GM21737 (cell line): ENCODE measurements at regions not wholly inside any gene's neighbourhood (a gene's known extent, or its start where the extent isn't known, plus 50 kb on each side); places are given as distances from the start of the nearest gene placed in this dataset.
"Not testable (repeated sequence)": the region's sequence is repeated elsewhere in the genome, so short reads cannot be mapped to it uniquely, and the experiment has no call there.

ENCODE experiments used
- ATAC-seq: cut with Tn5 transposase; IDR thresholded peaks from one replicate; pipeline ENCODE4 v1.9.1; 2021; ENCODE audit warnings: mild to moderate bottlenecking, moderate library complexity; ENCODE audit not compliant: unreplicated experiment

DNA sequence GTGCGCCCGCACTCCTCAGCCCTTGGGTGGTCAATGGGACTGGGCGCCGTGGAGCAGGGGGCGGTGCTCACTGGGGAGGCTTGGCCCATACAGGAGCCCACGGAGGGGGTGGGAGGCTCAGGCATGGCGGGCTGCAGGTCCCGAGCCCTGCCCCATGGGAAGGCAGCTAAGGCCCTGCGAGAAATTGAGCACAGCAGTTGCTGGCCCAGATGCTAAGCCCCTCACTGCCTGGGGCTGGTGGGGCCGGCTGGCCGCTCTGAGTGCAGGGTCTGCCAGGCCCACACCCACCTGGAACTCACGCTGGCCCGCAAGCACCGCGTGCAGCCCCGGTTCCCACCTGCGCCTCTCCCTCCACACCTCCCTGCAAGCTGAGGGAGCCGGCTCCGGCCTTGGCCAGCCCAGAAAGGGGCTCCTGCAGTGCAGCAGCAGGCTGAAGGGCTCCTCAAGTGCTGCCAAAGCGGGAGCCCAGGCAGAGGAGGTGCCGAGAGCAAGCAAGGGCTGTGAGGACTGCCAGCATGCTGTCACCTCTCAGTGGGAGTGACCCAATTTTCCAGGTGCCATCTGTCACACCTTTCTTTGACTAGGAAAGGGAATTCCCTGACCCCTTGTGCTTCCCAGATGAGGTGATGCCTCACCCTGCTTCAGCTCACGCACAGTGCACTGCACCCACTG lies 642.3 kb upstream of the SYNCRIP start:
- ATAC-seq: not testable (repeated sequence)

- ATAC-seq: not testable (repeated sequence)
These were observed 640.9 kb upstream of the SYNCRIP start for GRCh38 chr6:86283596-86283995.

- no peak for ATAC-seq
These were observed 633.4 kb upstream of the SYNCRIP start for GRCh38 chr6:86276056-86276455.

DNA sequence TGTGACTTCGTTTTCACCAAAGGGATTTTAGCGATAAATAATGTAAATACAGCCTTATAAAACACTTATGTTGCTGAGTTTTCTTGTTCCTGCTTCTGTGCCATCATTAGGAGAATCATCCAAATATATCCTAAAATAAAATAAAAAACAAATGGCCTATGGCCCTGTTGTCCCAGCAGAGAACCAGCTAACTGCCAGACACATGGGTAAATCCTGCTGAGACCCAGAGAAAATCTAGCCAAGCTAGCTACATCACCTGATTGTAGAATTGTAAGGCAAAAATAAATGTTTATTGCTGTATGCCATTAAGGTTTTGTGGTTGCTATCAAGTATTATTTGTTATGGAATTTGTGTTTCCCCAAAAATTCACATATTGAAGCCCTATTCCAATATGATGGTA lies 631.2 kb upstream of the SYNCRIP start:
- no peak for ATAC-seq

DNA sequence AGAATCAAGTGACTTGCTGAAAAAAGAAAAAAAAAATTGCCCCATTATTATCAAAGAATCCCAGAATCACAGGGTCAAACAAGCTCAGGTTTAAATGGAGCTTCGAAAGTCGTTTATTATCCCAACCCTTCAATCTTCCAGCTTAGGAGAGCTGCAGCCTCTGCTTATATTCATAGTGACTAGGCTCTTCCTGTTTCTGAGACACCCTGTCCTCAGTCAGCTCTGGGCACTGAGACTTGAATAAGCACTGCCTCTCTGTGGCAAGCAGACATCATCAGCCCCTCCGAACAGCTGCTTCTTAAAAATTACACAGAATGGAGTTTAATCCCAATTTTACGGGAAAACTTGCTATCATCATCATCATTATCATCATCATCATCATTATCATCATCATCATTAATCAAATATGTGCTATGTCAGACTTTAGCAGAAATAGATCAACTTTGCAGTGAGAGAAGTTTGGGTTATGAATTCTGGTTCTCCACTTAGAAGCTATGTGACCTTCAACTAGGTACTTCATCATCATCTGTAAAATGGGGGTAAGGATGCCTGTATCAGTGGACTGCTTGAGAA lies 614.0 kb upstream of the SYNCRIP start:
- ATAC-seq: no peak

GRCh38 chr6:86255973-86256372 lies 613.3 kb upstream of the SYNCRIP start:
- no peak for ATAC-seq

DNA sequence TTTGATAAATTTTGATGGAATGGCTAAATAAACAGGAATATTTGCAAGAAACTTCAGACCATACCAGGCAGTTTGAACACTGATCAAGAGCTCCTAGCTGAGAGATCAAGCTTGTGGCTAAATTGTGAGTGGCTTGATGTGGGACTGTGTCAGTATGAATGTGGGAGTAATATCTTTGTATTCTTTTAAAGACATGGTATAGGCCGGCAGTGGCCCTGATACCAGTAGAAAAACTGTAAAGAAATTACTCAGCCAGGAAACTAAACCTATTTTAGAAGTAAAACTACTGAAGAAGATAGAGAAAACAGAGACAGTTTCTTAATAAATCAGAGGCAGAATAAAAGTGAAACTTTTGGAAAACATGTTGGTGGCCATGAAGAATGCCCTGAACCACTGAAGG lies 608.4 kb upstream of the SYNCRIP start:
- ATAC-seq: no peak

- no peak for ATAC-seq
These were observed 575.2 kb upstream of the SYNCRIP start for GRCh38 chr6:86217906-86218305.

- no peak for ATAC-seq
These were observed 572.6 kb upstream of the SYNCRIP start for GRCh38 chr6:86215323-86215722.

DNA sequence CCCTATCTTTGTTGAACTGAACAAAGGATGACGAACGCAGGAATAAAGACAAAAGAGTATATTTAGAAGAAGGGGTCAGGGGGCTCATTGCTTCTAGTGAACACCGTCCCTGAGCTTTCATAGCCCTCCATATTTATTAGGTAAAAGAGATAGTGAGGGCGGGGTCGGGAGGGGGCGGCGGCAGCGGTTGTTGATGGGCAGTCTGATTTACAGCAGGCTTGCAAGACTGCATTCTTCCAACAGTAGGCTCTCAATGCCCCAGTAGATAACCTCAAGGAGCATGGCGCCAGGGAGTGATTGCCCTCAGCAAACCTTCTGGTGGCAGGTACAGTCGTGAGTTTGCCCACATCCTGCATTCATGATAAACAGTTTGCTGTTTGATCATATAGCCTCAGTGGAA lies 563.3 kb upstream of the SYNCRIP start:
- no peak for ATAC-seq

DNA sequence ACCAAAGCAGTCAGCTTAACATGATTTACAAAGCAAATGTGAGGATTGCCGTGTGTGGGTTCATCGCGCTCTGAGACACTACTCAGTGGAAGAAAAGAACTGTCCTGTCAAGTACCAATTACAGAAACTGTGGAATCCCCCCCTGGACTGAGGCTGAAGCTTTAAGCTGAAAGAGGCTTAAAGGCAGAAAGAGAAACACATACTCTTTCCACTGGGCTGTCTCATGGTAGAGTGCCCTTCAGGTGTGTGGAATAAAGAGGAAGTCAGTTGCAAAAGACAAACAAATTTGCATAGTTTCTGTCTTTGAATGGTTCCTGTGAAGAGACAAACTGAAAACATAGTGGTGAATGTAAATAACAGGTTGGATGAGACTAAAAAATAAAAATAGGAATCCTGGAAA lies 560.4 kb upstream of the SYNCRIP start:
- no peak for ATAC-seq

GRCh38 chr6:86193821-86194220 lies 551.1 kb upstream of the SYNCRIP start:
- ATAC-seq: no peak

GRCh38 chr6:86192123-86192522 lies 549.4 kb upstream of the SYNCRIP start:
- ATAC-seq: no peak

DNA sequence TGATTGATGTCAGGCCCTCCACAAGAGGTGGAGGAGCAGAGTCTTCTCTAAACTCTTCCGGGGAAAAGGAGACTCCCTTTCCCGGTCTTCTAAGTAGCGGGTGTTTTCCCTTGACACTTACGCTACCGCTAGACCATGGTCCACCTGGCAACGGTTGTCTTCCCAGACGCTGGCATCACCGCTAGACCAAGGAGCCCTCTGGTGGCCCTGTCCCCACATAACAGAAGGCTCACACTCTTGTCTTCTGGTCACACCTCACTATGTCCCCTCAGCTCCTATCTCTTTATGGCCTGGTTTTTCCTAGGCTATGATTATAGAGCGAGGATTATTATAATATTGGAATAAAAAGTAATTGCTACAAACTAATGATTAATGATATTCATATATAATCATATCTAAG lies 532.5 kb upstream of the SYNCRIP start:
- not testable (repeated sequence) for ATAC-seq

- no peak for ATAC-seq
These were observed 512.2 kb upstream of the SYNCRIP start for GRCh38 chr6:86154852-86155251.

DNA sequence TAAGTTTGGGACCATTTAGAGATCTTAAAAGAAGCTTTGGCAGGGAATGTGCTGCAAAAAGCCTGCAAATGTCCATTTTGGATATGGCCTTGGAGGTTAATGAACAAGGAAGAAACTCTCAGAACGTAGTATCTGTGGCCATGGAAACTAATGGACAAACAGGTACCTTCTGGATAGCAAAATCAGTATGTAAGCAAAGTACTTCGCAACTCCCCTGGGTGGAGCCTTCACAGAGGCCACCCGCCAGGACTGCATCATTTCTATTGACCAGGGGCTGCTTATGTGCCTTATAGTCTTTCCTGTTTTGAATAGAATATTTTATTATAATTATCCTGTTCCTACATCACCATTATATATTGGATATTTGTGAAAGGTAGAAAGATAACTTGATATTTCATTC lies 510.8 kb upstream of the SYNCRIP start:
- ATAC-seq: no peak

DNA sequence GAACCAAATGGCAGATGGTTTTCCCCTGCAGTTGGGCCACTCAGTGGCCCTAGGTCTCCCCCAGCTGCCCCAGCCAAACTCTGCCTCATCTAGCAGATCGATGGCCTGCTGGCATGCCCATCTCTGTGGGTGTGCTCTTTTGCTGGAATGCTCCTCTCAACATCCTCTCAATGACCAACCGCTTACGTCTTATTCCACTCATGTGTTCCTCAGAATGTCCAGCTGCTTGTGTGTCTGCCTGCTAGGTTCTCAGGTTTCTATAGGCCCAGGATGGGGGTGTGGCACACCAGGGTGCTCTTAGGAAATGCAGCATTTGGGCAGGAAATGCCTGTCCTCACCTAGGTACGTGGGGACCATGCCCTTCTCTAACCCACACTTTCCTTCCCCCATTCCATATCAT lies 509.9 kb upstream of the SYNCRIP start:
- no peak for ATAC-seq

DNA sequence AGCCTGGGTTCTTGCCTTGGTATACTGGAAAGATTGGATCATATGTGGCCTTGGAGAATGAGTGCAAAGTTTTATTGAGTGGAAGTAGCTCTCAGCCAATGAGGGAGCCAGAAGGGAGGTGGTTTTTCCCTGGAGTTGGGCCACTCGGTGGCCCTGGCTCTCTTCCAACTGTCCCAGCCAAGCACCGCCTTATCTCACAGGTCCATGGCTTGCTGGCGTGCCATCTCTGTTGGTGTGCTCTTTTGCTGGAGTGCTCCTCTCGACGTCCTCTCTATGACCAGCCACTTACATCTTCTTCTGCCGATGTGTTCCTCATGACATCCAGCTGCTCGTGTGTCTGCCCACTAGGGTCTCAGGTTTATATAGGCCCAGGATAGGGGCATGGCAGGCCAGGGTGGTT lies 505.9 kb upstream of the SYNCRIP start:
- ATAC-seq: no peak

GRCh38 chr6:86147859-86148258 lies 505.2 kb upstream of the SYNCRIP start:
- no peak for ATAC-seq

DNA sequence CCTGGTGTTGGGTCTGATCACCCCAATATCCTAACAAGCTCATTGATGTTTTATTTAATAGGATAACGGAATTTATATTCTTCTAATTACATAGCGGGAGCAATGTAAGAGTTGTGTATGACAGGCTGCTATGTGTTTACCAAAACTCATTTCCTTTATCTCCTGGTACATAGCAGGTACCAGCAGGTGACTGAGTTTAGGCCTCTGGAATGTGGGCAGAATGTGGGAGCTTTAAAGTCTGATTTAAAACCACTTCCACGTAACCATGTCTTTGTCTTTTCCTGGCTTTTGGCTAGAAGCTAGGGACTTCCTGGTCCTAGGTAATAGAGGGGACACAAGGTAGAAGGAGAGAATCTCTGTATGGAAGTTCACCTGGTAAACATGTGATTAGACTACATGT lies 504.6 kb upstream of the SYNCRIP start:
- no peak for ATAC-seq

- not testable (repeated sequence) for ATAC-seq
These were observed 504.1 kb upstream of the SYNCRIP start for GRCh38 chr6:86146751-86147150.

DNA sequence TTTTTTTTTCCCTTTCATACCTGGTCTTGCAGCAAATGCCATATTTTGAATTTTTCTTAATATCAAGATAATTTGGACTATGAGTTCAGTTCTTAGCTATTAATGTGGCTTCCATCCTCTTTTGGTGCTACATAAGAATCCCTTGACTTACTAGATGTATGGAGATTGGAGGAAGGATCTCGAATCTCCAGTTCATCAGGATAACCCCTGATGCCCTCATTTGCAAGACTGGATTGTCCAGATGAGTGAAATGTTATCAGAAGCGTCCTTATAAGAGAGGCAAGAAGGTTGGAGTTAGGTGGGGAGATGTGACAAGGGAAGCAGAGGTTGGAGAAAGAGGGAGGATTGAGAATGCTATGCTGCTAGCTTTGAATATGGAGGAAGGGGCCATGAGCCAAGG lies 499.6 kb upstream of the SYNCRIP start:
- no peak for ATAC-seq
